Esophagus squamous epithelium (tissue), 4 donors: ENCODE measurements at regions not wholly inside any gene's neighbourhood (a gene's known extent, or its start where the extent isn't known, plus 50 kb on each side); places are given as distances from the start of the nearest gene placed in this dataset.

Experiments
- POLR2A ChIP-seq, 4 donors: fragments of 450-650 bp; IDR thresholded peaks; one replicate each; pipeline ENCODE4 v1.6.1; 2017; ENCODE audit warnings: antibody characterized with exemption in 4 of 4, mild to moderate bottlenecking in 4 of 4, moderate library complexity in 3 of 4
- TF ChIP-seq, protein P1 (sequence below), 6 experiments: fragments of 450-650 bp in 4 of 6; fragments of 200-600 bp in 2 of 6; sonication (generic) in 2 of 6; IDR thresholded peaks; one replicate each; pipeline ENCODE4 v1.5.1; 2016 to 2019; ENCODE audit warnings: antibody characterized with exemption in 6 of 6, mild to moderate bottlenecking in 4 of 6, moderate library complexity in 4 of 6

DNA sequence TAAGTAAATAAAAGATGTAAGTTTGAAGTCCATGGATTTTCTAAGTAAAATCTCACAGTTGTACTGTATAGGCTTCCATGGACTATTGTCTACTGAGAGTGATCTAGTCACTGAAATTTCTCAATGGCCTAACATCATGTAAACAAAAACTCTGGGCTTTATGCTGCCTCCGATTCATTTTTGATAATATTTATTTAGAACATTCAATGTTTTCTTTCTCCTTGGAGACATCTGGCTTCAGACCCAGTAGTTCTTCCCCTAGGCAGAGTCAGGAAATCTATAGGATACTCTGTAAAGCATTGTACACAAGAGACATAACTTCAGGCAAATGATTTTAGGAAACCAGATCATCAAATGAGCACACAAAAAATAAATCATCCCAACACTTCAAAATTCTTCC lies 1208.6 kb upstream of the ZEB2 start:
- TF ChIP-seq, protein P1, sequence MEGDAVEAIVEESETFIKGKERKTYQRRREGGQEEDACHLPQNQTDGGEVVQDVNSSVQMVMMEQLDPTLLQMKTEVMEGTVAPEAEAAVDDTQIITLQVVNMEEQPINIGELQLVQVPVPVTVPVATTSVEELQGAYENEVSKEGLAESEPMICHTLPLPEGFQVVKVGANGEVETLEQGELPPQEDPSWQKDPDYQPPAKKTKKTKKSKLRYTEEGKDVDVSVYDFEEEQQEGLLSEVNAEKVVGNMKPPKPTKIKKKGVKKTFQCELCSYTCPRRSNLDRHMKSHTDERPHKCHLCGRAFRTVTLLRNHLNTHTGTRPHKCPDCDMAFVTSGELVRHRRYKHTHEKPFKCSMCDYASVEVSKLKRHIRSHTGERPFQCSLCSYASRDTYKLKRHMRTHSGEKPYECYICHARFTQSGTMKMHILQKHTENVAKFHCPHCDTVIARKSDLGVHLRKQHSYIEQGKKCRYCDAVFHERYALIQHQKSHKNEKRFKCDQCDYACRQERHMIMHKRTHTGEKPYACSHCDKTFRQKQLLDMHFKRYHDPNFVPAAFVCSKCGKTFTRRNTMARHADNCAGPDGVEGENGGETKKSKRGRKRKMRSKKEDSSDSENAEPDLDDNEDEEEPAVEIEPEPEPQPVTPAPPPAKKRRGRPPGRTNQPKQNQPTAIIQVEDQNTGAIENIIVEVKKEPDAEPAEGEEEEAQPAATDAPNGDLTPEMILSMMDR (IDR thresholded peaks at IDR 0.05), result no peak
- no peak for TF ChIP-seq POLR2A (IDR thresholded peaks at IDR 0.05)
